GM12892 (cell line): ENCODE measurements at regions not wholly inside any gene's neighbourhood (a gene's known extent, or its start where the extent isn't known, plus 50 kb on each side); places are given as distances from the start of the nearest gene placed in this dataset.

ENCODE experiments used
- DNase-seq: peaks from one replicate; pipeline ENCODE4 v3.0.0; 2011; ENCODE audit not compliant: insufficient read length
- FAIRE-seq: peaks from 2 replicates; lab custom pipeline; 2011; peaks lifted over from hg19 to GRCh38; lab: Jason Lieb, UNC
- POLR2A ChIP-seq: IDR thresholded peaks from 2 replicates; pipeline ENCODE4 v1.6.1; 2011; ENCODE audit warnings: low read depth, low read length, control low read depth
- POLR2AphosphoS5 ChIP-seq: IDR thresholded peaks from 2 replicates; pipeline ENCODE4 v1.6.1; 2011; ENCODE audit warnings: low read depth, low read length, control low read depth
- TAF1 ChIP-seq: IDR thresholded peaks from 2 replicates; pipeline ENCODE4 v1.6.1; 2011; ENCODE audit warnings: low read depth, mild to moderate bottlenecking, control low read depth, low read length, borderline replicate concordance

DNA sequence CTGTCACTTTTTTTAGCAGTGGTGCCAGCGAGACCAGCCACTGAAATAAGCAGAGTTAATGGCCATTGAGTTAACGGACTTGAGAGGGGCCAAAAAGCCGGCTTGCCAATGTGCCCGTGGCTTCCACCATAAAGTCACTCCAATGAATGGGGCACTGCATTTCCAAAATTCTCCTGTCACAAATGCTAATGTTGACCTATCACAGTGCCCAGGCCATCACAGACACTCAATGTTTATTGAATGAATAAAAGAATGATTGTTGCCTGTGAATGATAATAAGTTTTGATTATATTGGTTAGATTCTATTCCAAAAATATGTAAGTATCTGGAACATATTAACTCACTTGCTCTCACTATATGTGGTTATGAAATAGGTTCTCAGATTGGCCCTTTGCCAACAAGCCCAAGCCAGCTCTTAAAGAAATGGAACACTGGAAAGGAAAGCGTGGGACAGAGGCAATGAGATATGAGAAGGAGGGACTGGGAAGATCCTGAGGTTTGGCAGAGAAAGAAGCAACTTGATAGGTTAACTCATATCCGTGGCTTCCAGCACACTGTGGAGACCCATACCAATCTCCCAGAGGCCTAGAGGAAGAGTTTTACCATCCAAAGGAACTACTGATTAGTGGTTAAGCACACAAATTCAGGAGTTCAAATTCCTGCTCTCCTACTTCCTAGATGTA, 108.7 kb downstream of the BTG1 start:
- no peak for TF ChIP-seq POLR2A
- no peak for TF ChIP-seq POLR2AphosphoS5
- no peak for TF ChIP-seq TAF1
- FAIRE-seq (no peak), DNase-seq (no peak)

DNA sequence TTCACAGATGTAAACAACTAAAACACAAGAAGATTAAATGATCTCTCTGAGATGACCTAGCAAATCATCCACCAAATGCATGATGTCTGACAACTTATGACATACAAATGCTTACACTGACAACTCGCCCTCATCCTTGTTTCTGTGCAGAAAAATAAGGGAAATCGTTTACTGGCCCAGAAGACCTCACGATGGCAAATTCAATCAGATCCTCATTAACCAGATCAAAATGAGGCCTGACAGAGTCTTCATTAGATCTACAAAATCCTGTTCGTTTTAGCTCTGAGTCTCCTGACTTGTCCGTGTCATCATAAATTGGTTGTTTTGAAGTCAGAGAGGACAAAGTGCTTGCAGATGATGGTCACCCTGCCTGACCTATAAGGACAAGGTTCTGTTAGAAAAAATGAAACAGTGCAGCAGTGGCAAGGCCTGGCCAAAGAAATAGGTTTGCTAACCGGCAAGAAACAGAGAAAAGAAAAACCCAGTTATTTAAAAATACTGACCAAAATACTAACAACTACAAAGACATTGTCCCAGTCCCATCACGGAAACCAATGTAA, 109.5 kb downstream of the BTG1 start:
- TF ChIP-seq POLR2A, result no peak
- no peak for TF ChIP-seq TAF1
- no peak for TF ChIP-seq POLR2AphosphoS5
- DNase-seq (no peak), FAIRE-seq (peak; percentile 30)

DNA sequence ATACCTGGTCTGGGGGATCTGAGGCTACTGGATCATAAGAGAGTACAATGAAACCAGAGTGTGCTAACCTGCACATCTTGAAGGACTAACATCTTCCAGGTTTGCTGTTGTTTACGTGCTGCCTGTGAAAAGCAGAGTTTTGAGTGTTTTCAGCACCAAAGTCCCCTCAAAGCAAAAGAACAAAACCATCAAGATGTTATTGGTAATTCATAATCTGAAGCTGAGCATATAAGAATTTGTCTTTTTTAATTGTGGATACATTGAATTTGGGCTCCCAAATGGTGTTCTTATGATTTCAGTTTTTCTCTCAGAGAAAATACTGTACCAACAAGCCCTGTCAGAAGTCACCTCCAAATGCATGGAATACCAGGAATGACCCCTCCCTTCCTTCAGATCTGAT, 110.2 kb downstream of the BTG1 start:
- TF ChIP-seq TAF1 (no peak), POLR2AphosphoS5 (no peak), POLR2A (no peak)
- no peak for DNase-seq
- FAIRE-seq, result no peak

DNA sequence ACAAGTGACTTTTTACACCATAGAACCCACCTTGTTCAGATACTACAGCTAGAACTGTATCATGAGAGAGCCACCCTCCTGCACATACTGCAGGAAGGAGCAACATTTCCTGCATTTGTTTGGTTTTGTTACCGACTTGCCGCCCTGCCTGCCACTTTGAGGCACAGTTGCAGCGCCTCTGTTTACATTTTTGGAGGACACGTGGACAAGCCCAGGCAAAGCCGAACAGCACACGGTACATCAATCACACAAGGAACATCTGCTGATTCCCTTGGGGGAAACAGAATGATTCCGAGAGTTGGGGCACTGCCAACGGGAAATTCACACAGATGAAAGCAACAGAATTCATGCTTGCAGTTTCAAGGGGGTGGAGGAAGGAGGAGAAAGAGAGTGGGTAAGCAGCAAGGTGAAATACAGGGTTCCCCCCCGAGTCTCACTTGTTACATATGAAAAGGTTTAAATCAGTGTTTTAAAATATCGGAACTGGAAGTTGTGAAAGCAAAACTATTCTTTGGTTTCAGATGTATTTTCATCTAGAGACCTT, 110.7 kb downstream of the BTG1 start:
- FAIRE-seq, result peak; percentile 99
- TF ChIP-seq POLR2AphosphoS5 (no peak), POLR2A (no peak), TAF1 (no peak)
- no peak for DNase-seq

DNA sequence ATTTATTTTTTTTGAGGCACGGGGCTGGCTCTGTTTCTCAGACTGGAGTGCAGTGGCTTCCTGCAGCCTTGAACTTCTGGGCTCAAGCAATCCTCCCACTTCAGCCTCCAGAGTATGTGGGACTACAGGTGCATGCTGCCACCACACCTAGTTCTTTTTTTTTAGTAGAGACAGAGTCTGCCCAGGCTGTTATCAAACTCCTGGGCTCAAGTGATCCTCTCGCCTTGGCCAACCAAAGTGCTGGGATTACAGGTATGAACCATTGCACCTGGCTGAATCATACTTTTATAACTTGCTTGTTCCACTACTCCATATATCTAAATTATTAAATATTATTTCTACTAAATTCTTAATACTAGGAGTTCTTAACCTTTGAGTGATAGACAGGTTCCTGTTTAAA, 111.6 kb downstream of the BTG1 start:
- TF ChIP-seq POLR2AphosphoS5 (no peak), POLR2A (no peak), TAF1 (no peak)
- DNase-seq, result no peak
- FAIRE-seq, result no peak

DNA sequence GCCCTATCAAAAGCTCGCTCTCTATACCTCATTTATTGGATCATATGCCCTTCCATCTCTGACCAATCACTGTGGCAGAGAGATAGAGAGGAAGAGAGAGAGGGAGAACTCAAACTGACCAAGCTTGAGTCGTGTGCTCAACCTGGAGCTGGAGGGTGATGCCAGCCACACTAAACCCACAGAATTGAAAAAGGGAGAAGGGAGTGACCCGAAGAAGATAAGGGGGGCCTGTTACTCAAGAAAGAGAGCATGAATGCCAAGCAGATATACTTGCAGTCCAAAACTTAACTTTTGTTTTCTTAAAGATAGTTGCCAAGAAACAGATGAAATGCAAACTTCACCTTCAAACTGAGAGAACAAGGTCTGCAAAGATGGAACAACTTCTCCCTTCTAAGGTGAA, 112.7 kb downstream of the BTG1 start:
- FAIRE-seq (no peak), DNase-seq (no peak)
- no peak for TF ChIP-seq POLR2A
- no peak for TF ChIP-seq TAF1
- no peak for TF ChIP-seq POLR2AphosphoS5

DNA sequence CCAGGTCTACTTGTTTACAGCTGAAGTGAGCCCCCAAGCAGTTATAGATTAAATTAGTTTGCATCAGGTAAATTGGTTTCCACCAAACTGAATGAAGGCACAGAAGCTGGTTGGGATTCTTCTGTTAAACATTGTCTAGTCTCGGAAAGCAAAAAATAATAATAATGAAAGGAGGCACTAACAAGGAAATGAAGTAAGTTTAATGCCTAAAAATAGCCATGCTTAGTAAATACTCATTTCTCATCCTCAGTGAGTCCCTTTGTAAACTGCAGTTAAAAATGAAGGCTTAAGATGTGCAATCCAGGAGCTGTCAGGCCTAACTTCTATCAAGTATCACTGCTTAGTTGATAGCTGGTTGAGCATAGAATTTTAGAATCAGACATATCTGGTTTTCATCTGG, 113.5 kb downstream of the BTG1 start:
- peak; percentile 27 for FAIRE-seq

DNA sequence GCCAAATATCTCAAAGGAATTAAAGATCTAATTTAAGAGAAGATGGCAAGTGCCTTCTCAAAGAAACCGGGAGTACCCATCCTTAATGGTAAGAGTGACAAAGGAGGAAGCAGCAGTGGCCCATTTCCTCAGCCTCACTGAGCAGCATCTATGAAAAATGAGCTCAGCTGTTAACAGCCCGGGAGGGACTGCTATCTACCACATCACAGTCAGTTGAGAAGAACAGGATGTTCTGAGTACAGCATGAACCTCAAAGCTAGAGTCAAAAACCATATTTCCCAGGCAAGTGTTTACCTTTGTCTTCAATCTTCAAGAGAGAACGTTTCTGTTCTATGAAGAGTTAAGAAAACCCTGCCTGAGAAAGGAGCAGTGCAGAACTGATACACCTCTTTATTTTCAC, 115.0 kb downstream of the BTG1 start:
- TF ChIP-seq POLR2A (no peak), POLR2AphosphoS5 (no peak)
- no peak for DNase-seq
- peak; percentile 97 for FAIRE-seq

More for the DNA sequence above, 113.5 kb downstream of the BTG1 start:
- no peak for DNase-seq
- TF ChIP-seq POLR2AphosphoS5 (no peak), POLR2A (no peak), TAF1 (no peak)

DNA sequence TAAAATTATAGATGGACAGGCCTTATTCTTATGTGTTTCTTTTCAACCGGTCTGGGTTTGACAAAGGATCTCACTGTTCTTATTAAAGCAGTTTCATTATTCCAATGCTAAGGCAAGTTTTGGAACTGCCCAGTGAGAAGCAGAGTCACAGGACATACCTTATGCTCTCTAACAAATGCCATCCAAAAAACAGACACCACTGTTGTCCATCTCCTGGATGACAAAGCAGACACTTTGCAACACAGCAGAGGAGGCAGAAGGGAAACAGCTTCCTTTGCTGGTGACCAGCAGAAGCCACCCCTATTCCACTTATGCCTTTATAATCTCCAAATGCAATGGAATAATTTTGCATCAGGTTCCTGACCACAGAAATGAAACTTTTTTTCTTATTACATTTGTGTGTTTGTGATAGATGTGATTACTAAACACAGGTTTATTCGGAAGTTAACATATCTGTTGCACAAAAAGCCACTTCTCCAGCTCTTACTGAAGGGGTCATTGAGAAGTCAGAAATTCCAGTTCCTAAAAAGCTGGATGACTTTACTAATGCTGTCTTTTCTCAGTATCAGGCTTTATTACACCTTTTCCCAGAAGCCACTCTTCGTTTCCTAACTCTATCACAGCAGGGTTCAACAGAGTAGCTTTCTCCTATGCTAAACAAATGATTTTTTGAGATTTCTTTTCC, 115.6 kb downstream of the BTG1 start:
- DNase-seq (no peak), FAIRE-seq (no peak)
- TF ChIP-seq TAF1, result no peak
- no peak for TF ChIP-seq POLR2A
- no peak for TF ChIP-seq POLR2AphosphoS5

DNA sequence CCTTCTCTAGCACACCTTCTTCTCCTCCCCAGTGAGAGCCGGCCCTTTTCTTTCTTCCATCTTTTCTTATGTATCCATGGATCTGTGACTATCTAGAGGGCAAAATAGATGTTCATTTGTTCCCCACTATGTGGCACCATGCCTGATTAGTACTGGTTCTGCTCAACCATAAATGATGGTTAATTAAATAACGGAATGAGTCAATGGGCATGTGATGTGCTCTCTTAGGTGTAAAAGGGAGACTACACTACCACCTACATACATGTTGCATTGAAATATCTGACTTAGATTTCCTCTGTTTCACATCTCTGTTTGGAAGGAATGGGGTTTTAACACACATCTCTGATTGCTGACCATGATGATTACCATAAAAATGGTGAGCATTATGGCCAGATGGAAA, 116.5 kb downstream of the BTG1 start:
- no peak for TF ChIP-seq POLR2AphosphoS5
- TF ChIP-seq POLR2A, result no peak
- no peak for TF ChIP-seq TAF1
- DNase-seq (no peak), FAIRE-seq (peak; percentile 30)

DNA sequence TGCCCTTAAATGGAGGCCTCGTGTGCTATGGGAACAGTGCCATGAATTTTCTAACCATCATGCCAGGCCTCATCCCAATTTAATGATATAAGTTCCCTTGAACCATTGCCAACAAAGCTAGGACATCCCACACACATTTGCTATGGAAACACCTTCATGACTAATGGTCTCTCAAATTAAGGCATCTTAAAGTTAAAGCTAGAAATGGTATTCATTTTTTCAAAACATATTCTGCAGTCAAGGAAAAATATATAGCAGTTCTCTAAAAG, 117.3 kb downstream of the BTG1 start:
- DNase-seq (no peak), FAIRE-seq (peak; percentile 61)
- TF ChIP-seq POLR2AphosphoS5 (no peak), POLR2A (no peak), TAF1 (no peak)
